ENCODE measurements at regions not wholly inside any gene's neighbourhood (a gene's known extent, or its start where the extent isn't known, plus 50 kb on each side); places are given as distances from the start of the nearest gene placed in this dataset.
"Not testable (repeated sequence)": the region's sequence is repeated elsewhere in the genome, so short reads cannot be mapped to it uniquely, and the experiment has no call there.

DNA sequence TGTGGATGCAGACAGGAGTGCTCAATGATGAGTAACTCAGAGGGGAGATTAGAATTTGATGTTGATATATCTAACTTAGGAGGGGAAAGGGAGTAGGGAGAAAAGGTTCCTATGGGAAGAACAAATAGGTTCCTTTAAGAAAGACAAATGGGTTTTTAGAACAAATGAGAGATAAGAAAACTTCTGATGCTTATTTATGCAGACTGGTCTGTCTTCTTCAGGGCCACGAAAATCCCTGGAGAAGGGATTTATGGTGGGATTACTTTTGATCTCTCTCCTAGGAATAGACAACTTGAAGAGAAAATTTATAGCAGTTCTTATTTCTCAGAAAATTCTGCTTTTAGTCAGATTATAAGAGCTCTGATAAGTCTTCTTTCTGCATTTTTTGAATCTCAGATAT is 99.0 kb upstream of the DDHD1 start:
- no peak for DNase-seq

DNA sequence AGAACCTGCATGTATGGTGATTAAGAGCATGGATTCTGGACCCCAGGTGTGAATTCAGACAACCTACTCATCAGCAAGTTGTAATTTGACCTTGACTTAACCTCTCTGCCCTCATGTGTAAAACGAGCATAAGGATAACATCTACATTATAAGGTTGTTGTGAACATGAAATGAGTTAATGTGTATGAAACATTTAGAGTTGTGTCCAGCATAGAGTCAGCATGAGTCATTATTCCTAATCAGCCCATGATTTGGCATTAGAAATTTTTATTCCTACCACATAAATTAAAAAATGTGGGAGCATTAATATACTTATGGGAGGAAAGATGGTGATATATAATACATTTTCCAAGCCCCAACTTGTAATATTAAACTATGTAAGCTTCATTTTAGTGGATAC is 95.9 kb upstream of the DDHD1 start:
- DNase-seq = no peak

DNA sequence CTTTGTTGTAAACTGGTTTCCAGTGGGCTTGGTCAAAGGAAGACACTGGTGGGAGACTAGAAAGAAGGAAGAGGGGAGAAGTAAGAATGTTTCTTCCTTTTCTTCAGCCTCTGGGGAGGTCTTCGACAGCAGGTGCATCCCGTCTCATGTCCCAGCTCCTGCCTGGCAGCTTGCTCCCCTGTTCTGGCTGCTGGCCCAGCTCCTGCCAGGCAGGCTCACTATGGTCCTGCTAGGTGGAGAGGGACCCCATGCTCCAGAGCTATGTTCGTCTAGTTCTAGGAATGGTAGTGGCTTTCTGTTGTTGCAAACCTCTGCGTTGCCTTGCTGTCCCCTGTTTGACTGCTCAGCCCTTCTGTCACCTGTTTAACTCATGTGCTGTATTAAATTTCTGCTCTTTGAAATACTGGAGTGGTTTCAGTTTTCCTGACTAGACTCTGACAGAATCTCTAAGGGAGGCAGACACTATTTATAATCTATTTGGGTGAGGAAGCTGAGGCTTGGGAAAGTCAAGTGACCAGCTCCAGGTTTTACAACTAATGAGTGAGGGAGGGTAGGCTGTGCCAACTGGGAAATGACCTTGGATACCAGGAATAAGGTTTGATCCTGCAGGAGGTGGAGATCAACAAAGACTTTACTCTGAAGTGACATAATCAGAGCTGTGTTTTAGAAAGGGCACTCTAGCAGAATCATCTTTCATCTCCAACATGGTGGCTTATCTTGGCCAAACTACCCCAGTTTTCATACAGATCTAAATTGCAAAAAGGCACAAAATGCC is 94.7 kb upstream of the DDHD1 start:
- no peak for DNase-seq

DNA sequence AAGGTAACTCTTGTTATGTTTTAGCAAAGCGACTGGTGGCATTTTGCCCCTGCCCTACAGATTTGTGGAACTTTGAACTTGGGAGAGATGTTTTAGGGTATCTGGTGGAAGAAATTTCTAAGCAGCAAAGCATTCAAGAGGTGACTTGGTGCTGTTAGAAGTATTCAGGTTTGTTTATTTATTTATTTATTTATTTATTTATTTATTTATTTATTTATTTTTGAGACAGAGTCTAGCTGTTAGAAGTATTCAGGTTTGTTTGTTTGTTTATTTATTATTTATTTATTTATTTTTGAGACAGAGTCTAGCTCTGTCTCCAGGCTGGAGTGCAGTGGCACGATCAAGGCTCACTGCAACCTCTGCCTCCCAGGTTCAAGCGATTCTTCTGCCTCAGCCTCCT is 89.8 kb upstream of the DDHD1 start:
- DNase-seq = not testable (repeated sequence)

DNA sequence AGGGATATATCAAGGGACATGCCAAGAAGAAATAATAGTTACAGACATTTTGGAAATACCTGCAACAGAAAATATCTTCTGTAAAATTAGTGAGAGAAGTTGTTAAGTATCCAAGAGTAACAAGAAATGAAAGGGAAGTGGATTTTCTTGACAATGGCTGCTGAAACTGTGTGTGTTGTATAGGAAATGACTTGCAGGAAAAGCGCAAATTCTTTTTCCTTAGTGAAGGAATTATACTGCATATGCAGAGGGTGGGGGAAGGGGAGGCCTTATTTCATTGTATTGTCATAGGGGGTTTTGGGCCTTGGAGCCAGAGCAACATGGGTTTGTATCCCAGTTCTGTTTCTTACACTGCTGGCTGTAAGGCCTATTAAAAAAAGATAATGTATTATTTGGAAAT is 84.4 kb upstream of the DDHD1 start:
- DNase-seq = no peak

DNA sequence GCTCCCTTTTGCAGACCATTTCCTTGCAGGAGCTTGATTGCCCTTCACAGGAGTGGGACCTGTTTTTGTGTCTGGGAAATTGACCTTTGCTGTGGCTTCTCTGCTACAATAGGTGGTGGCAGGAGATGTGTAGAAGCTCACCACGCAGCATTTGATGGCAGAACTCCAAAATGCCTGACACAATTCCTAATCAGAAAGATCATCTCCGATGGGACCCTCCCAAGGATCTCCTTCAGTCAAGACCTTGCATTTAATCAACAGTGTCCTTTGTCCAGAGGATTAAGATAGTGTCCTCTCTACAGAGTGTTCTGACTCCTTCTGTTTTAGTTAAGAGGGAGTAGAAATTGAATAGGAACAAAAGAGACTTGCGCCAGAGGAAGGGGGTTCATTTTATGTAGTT is 83.6 kb upstream of the DDHD1 start:
- no peak for DNase-seq

DNA sequence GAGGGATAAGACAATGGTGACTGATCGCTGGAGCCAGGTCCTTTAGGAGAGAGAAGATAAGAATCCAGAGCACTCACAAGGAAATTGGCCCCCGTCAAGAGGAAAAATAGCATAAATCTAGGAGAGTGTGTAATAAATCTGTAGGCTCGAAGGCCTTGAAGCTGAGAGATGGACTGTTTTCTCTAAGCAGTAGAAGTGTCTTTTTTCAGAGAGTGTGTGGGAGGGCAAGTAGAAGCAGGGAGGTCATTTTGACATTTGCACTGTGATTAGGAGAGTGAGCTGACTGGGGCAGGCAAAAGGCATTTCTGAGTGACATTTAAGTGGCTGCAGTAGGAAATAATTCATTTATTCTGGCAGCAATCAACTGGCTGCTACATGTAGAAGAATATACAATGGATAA is 78.0 kb upstream of the DDHD1 start:
- no peak for DNase-seq

DNA sequence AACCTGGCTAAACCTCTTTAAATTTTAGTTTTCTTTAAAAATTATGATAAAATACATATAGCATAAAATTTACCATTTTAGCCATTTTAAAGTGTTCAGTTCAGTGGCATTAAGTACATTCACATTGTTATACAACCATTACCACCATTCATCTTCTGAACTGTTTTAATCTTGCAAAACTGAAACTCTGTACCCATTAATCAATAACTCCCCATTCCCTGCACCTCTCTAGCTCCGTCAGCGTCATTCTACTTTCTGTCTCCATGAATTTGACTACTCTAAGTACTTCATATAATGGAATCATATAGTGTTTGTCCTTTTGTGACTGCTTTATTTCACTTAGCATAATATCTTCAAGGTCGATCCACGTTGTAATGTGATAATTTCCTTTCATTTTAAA is 75.8 kb upstream of the DDHD1 start:
- DNase-seq = no peak

DNA sequence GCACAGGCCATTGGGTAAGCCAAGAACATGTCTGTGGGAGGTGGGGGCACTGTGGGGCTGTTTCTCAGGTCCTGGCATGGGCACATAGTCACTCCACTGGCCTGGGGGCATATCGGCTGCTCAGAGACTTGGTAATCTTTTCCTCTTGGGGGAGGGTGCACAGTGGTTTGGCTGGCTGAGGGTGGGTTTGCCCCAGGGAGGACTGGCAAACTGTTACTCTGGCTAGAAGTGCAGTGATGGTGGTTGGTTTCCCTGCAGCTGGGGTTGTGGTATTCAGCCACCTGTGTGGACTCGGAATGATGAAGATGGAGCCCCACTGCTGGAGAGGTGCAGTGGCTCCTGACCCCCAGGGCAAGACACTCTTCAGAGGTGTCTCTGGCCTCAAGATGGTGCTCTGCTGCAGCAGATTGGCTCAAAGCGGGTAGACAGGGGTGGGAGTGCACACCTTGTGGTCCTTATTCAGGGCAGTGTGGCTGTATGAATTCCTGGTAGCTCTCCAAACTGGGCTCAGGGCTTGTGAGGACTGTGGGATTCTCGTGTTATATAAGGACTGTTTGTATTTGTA is 74.1 kb upstream of the DDHD1 start:
- no peak for DNase-seq

DNA sequence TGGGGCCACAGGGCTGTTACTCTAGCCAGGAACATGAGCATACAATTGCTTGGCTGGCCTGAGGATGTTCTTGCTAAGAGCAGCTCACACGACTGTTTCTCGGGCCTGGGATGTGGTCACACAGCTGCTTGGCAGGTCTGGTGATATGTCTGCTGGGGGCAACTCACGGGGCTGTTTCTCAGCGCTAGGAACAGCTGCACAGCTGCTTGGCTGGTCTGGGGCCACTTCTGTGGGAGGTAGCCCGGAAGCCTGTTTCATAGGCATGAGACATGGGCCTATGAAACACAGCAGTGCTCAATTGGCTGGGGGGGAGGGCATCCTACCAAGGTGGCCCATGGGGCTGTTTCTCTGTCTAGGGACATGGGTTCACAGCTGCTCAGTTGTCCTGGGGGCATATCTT is 73.4 kb upstream of the DDHD1 start:
- no peak for DNase-seq

DNA sequence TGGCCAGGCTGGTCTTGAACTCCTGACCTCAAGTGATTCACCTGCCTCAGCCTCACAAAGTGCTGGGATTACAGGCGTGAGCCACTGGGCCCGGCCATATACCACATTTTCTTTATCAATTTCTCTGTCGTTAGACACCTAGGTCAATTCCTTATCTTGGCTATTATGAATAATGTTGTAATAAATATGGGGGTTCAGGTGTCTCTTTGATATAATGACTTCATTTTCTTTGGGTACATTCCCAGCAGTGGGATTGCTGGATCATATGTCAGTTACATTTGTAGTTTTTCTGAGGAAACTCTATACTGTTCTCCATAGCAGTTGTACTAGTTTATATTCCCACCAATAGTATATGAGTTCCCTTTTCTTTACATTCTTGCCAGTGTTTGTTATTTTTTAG is 67.8 kb upstream of the DDHD1 start:
- no peak for DNase-seq

DNA sequence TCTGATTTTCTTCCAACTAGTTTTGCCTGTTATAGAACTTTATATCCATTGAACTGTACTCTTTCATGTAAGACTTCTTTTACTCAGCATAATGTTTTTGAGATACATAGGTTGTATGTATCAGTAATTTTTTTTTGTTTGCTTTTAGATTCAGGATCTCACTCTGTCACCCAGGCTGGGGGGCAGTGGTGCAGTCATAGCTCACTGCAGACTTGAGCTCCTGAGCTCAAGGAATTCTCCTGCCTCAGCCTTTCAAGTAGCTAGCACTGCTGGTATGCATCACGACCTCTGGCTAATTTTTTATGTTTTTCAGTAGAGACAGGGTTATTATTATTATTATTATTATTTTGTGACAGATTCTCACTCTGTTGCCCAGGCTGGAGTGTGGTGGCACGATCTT is 65.0 kb upstream of the DDHD1 start:
- no peak for DNase-seq

DNA sequence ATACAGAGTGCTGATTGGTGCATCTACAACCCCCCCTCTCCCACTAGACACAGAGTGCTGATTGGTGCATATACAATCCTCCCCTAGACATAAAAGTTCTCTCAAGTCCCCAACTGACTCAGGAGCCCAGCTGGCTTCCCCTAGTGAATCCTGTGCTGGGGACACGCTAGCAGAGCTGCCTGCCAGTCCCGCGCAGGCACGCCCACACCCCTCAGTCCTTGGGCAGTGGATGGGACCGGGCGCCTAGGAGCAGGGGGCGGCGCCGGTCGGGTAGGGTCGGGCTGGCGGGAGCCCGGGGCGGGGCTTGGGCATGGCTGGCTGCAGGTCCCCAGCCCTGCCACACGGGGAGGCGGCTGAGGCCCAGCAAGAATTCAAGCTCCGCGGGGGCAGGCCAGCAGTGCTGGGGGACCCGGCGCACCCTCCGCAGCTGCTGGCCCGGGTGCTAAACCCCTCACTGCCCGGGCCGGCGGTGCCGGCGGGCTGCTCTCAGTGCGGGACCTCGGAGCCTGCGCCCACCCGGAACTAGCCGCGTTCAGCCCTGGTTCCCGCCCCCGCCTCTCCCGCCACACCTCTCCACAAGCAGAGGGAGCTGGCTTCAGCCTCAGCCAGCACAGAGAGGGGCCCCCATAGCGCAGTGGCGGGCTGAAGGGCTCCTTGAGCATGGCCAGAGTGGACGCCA is 64.3 kb upstream of the DDHD1 start:
- DNase-seq = peak; percentile 86

DNA sequence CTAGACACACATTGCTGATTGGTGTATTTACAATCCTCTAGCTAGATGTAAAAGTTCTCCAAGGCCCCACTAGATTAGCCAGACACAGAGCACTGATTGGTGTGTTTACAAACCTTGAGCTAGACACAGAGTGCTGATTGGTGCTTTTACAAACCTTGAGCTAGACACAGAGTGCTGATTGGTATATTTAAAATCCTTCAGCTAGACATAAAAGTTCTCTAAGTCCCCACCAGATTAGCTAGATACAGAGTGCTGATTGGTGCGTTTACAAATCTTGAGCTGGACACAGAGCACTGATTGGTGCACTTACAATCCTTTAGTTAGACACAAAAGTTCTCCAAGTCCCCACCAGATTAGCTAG is 63.8 kb upstream of the DDHD1 start:
- DNase-seq = not testable (repeated sequence)

DNA sequence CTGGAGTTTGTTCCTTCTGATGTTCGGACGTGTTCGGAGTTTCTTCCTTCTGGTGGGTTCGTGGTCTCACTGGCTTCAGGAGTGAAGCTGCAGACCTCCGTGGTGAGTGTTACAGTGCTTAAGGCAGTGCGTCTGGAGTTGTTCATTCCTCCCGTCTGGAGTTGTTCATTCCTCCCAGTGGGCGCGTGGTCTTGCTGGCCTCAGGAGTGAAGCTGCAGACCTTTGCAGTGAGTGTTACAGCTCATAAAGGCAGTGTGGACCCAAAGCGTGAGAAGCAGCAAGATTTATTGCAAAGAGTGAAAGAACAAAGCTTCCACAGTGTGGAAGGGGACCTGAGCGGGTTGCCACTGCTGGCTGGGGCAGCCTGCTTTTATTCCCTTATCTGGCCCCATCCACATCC is 63.4 kb upstream of the DDHD1 start:
- DNase-seq = not testable (repeated sequence)

DNA sequence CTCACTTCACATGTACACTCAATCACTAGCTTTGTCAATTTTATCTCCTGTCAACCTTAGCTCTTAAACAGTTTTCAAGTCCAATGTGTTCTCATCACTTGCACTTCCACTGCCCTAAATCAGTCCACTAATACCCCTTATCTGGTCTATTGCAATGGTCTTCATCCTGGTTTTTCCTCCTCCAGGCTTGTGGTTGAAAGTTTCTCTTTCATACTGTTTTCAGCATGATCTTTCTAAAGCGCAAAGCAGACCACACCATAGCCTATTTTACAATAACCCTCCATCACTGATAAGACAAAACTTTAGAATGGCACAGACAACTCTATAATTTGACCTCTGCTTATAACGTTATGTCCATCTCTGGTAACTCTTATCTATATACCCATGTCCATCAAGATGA is 62.0 kb upstream of the DDHD1 start:
- DNase-seq = no peak

DNA sequence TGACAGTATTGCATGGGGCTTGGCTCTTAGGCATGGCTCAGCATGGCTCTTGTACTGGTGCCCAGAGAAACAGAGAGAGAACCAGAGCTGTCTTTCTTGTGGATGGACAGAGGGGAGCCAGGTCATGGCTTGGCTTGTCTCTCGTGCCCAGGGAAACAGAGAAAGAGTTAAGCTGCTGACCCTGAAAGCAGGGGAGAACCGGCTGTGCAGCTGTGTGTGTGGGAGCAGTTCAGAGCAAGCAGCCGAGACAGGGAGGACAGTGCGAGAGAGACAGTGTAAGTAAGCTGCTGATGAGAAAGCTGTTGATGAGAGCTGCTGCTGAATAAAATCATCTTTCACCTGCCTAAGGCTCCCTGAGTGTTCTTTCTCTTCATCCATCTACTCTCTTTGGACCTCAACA is 61.3 kb upstream of the DDHD1 start:
- no peak for DNase-seq

DNA sequence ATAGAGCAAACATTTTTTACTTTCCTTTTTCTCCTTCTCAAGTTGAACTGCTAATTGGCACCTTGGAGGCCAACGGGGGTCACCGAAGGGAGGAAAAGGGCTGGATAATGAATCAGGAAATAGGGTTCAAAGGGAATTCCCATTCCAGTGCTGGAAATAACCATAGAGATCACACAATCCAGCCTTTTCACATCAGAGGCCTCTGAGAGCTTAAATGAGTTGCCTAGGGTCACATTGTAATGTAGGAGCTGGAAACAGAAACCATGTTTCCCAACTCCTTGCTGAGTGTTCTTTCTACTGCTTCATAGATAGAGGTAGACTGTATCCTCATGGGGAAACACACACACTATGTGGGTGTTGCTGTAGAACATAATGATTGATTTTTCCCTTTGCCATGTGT is 60.6 kb upstream of the DDHD1 start:
- no peak for DNase-seq

DNA sequence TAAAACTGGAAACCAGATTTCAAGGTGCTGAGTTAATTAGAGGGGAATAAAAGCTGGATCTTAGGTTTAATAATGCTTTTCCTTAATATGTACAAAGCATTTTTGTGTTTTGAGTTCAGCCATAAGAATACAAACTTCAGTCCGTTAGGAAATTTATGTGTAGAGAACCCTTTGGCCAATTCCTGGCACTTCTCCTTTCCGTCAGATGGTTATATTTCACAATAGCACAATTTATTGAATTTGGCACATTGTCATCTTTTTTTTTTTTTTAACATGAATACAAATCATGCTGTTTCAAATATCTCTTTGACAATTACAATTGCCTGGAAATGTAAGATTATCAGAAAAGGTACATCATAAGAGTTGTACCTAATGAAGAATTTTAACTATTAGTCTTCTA is 56.2 kb upstream of the DDHD1 start:
- DNase-seq = no peak

Data from T1000 (cell line).